ENCODE measurements at regions not wholly inside any gene's neighbourhood (a gene's known extent, or its start where the extent isn't known, plus 50 kb on each side); places are given as distances from the start of the nearest gene placed in this dataset.

DNA sequence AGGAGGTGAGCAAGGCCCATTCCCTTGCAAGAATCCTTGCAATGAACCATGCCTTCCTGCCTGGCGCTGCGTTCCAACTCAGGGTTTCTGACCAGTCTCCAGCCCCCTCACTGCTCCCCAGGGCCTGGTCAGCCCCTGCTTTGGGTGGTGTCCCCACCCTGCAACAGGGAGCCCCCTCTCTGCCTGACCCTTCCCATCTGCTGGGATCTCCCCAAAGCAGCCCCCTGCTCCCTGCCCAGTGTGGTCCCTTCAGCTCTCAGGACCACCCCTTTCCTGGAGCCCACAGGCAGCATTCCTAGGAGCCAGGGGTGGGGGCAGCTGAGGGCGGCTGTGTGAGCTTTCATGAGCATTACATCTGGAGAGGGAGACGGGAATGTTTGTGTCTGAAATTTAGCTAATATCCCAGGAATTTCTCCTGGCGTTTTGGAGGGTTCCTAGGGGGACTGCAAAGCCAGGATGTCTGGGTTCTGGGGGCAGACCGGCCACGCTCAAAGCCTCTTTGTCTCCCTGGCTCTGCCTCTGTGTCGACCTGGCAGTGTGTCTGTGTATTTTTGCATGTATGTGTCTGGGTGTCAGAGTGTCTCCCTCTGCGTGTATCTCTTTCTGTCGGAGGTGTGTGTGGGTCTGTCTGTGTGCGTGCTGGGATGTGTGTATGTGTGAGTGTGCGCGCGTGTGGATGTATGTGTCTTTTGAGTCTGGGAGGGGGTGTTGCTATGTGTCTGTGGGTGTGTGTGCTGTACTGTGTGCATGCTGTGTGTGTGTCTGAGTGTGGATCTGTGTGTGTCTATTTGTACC is 300.5 kb upstream of the ZMIZ1 start:
- CTCF ChIA-PET: no interaction called here
- H3K79me2 ChIP-seq (ENCODE audit: low read depth): no peaks in the 10 kb centered on the region
- no peaks in the 10 kb centered on the region for H4K20me1 ChIP-seq (ENCODE audit: insufficient read depth)
- H3K9me3 ChIP-seq (ENCODE audit: insufficient read depth, low read depth): no peaks in the 10 kb centered on the region
- H3K9me2 ChIP-seq (ENCODE audit: insufficient read depth): no peaks in the 10 kb centered on the region
- POLR2A ChIA-PET (ENCODE audit: unreplicated experiment): interaction anchor here (0.6 kb wide), 1 partner anchor 141 kb away, joined by 3 read pairs; no protein-coding TSS in a partner anchor
- TF ChIP-seq, protein P1, sequence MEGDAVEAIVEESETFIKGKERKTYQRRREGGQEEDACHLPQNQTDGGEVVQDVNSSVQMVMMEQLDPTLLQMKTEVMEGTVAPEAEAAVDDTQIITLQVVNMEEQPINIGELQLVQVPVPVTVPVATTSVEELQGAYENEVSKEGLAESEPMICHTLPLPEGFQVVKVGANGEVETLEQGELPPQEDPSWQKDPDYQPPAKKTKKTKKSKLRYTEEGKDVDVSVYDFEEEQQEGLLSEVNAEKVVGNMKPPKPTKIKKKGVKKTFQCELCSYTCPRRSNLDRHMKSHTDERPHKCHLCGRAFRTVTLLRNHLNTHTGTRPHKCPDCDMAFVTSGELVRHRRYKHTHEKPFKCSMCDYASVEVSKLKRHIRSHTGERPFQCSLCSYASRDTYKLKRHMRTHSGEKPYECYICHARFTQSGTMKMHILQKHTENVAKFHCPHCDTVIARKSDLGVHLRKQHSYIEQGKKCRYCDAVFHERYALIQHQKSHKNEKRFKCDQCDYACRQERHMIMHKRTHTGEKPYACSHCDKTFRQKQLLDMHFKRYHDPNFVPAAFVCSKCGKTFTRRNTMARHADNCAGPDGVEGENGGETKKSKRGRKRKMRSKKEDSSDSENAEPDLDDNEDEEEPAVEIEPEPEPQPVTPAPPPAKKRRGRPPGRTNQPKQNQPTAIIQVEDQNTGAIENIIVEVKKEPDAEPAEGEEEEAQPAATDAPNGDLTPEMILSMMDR (conservative IDR thresholded peaks at IDR 0.05): no peak
- no peak for TF ChIP-seq EZH2 (IDR thresholded peaks at IDR 0.05; ENCODE audit: low read depth)
- DNase-seq: no peak
- intact Hi-C loops (cut with micrococcal nuclease; ENCODE audit: unreplicated experiment): no loop called here
- no peaks in the 10 kb centered on the region for H3K27me3 ChIP-seq (ENCODE audit: insufficient read depth, low read depth)
- H3K4me2 ChIP-seq: no peak overlapping the region
- no peaks in the 10 kb centered on the region for H3K36me3 ChIP-seq (ENCODE audit: low read depth)
- peaks cover 8% of the 10 kb centered on the region; the same call in 1 of the 2 replicates for H3F3A ChIP-seq (ENCODE audit: insufficient read depth, low read depth)
- no peak overlapping the region for H3K27ac ChIP-seq
- BruUV-seq (replicated peaks): no TSS peak
- no peak overlapping the region for H2AFZ ChIP-seq
- H3K4me1 ChIP-seq (replicated peaks; ENCODE audit: insufficient read depth): peaks cover 13% of the 10 kb centered on the region
- no peak overlapping the region for H3K4me3 ChIP-seq

GRCh38 chr10:78768876-78769275 is 299.9 kb upstream of the ZMIZ1 start:
- Histone ChIP-seq H3K27me3 (ENCODE audit: insufficient read depth, low read depth) (no peaks in the 10 kb centered on the region), H3K4me2 (no peak overlapping the region), H4K20me1 (ENCODE audit: insufficient read depth) (no peaks in the 10 kb centered on the region), H3K9me2 (ENCODE audit: insufficient read depth) (no peaks in the 10 kb centered on the region), H3K4me3 (no peak overlapping the region), H3F3A (ENCODE audit: insufficient read depth, low read depth) (peaks cover 3% of the 10 kb centered on the region; the same call in 1 of the 2 replicates), H3K27ac (no peak overlapping the region), H3K79me2 (ENCODE audit: low read depth) (no peaks in the 10 kb centered on the region), H2AFZ (no peak overlapping the region), H3K4me1 (replicated peaks; ENCODE audit: insufficient read depth) (peaks cover 7% of the 10 kb centered on the region), H3K36me3 (ENCODE audit: low read depth) (no peaks in the 10 kb centered on the region), H3K9me3 (ENCODE audit: insufficient read depth, low read depth) (no peaks in the 10 kb centered on the region)
- intact Hi-C loops (cut with micrococcal nuclease; ENCODE audit: unreplicated experiment): no loop called here
- TF ChIP-seq EZH2 (IDR thresholded peaks at IDR 0.05; ENCODE audit: low read depth): no peak
- TF ChIP-seq, protein P1 (conservative IDR thresholded peaks at IDR 0.05): no peak
- ChIA-PET CTCF (no interaction called here), POLR2A (ENCODE audit: unreplicated experiment) (interaction anchor here (0.6 kb wide), 1 partner anchor 142 kb away, joined by 3 read pairs; no protein-coding TSS in a partner anchor)
- no peak for DNase-seq
- no TSS peak for BruUV-seq (replicated peaks)

DNA sequence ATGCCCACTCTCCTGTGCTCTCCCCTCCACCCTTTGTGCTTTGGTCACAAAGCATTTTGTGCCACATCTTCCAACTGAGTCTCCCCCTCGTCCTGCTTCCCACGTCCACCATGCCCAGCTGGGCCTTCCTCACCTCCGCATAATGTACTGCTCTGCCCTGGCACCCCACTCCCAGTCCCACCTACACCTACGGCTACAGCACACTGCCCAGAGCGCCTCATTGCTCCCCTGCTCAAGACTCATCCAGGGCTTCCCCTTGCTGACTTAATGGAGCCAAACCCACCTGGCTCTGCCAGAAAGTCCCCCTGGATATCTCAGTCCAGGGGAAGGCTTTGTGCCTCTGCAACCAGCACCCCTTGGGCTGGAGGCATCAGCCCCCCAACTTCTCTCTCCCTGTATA is 299.2 kb upstream of the ZMIZ1 start:
- Histone ChIP-seq H3K36me3 (ENCODE audit: low read depth) (no peaks in the 10 kb centered on the region), H3F3A (ENCODE audit: insufficient read depth, low read depth) (no peaks in the 10 kb centered on the region), H3K4me1 (replicated peaks; ENCODE audit: insufficient read depth) (peaks cover under 1% of the 10 kb centered on the region; the same call in 1 of the 2 replicates), H2AFZ (no peak overlapping the region), H3K27ac (no peak overlapping the region), H4K20me1 (ENCODE audit: insufficient read depth) (no peaks in the 10 kb centered on the region), H3K9me3 (ENCODE audit: insufficient read depth, low read depth) (no peaks in the 10 kb centered on the region), H3K4me3 (no peak overlapping the region), H3K9me2 (ENCODE audit: insufficient read depth) (no peaks in the 10 kb centered on the region), H3K79me2 (ENCODE audit: low read depth) (no peaks in the 10 kb centered on the region), H3K4me2 (no peak overlapping the region), H3K27me3 (ENCODE audit: insufficient read depth, low read depth) (no peaks in the 10 kb centered on the region)
- intact Hi-C loops (cut with micrococcal nuclease; ENCODE audit: unreplicated experiment): no loop called here
- TF ChIP-seq, protein P1 (conservative IDR thresholded peaks at IDR 0.05): no peak
- TF ChIP-seq EZH2 (IDR thresholded peaks at IDR 0.05; ENCODE audit: low read depth): no peak
- CTCF ChIA-PET: no interaction called here
- DNase-seq: no peak
- POLR2A ChIA-PET (ENCODE audit: unreplicated experiment): no interaction called here
- BruUV-seq (replicated peaks): no TSS peak

All from PC-9 (cell line).